Right atrium auricular region (tissue), 2 donors: ENCODE measurements at regions not wholly inside any gene's neighbourhood (a gene's known extent, or its start where the extent isn't known, plus 50 kb on each side); places are given as distances from the start of the nearest gene placed in this dataset.

Experiments
- DNase-seq: peaks from one replicate; pipeline ENCODE4 v3.0.0-alpha.2; 2019; ENCODE audit warnings: low spot score
- H3K27ac ChIP-seq, 2 donors: fragments of 200-600 bp; sonication (generic); 1 replicate in 1 of 2; 2 replicates in 1 of 2; pipeline ENCODE4 v1.5.1; 2016 to 2019
- H3K27me3 ChIP-seq, 2 donors: fragments of 200-600 bp; sonication (generic); one replicate each; pipeline versions ENCODE4 v1.5.1 to v1.6.0; 2017 to 2019
- H3K36me3 ChIP-seq: fragments of 200-600 bp; sonication (generic); one replicate; pipeline ENCODE4 v1.5.1; 2016
- H3K4me1 ChIP-seq, 2 donors: fragments of 200-600 bp; sonication (generic); one replicate each; pipeline versions ENCODE4 v1.5.1 to v1.6.0; 2017 to 2019
- H3K4me3 ChIP-seq, 2 donors: fragments of 200-600 bp; sonication (generic); 1 replicate in 1 of 2; 2 replicates in 1 of 2; pipeline ENCODE4 v1.5.1; 2017 to 2019; ENCODE audit warnings: mild to moderate bottlenecking in 1 of 2, moderate library complexity in 1 of 2
- H3K9me3 ChIP-seq, 2 donors: fragments of 200-600 bp; sonication (generic); one replicate each; pipeline ENCODE4 v1.5.1; 2019
- CTCF ChIP-seq, 2 donors: fragments of 200-600 bp; sonication (generic); IDR thresholded peaks; one replicate each; pipeline ENCODE4 v1.5.1; 2019; ENCODE audit warnings: antibody characterized with exemption in 2 of 2

GRCh38 chr9:109585796-109586195 is 87.7 kb upstream of the PTPN3 start:
- TF ChIP-seq CTCF (IDR thresholded peaks at IDR 0.05), result no peak
- DNase-seq, result no peak

GRCh38 chr9:109586993-109587392 is 88.9 kb upstream of the PTPN3 start:
- Histone ChIP-seq H3K4me1 (peaks cover 0 to 25% of the 10 kb centered on the region in 2 donors), H3K27me3 (no peaks in the 10 kb centered on the region), H3K27ac (no peak overlapping the region), H3K9me3 (peaks cover 0 to 6% of the 10 kb centered on the region in 2 donors), H3K36me3 (no peaks in the 10 kb centered on the region), H3K4me3 (no peak overlapping the region)
- TF ChIP-seq CTCF (IDR thresholded peaks at IDR 0.05), result no peak
- DNase-seq, result no peak

More at GRCh38 chr9:109585796-109586195, 87.7 kb upstream of the PTPN3 start:
- Histone ChIP-seq H3K9me3 (peaks cover 0 to 6% of the 10 kb centered on the region in 2 donors), H3K27me3 (no peaks in the 10 kb centered on the region), H3K4me1 (peaks cover 0 to 24% of the 10 kb centered on the region in 2 donors), H3K27ac (no peak overlapping the region), H3K4me3 (no peak overlapping the region), H3K36me3 (no peaks in the 10 kb centered on the region)

- H3K27me3 ChIP-seq, result no peaks in the 10 kb centered on the region
- DNase-seq, result no peak
- no peak for TF ChIP-seq CTCF (IDR thresholded peaks at IDR 0.05)
- no peak overlapping the region for H3K4me3 ChIP-seq
- H3K36me3 ChIP-seq, result no peaks in the 10 kb centered on the region
- peak overlapping the region; percentile 40 to 68 for H3K27ac ChIP-seq
- peaks cover 0 to 6% of the 10 kb centered on the region in 2 donors for H3K9me3 ChIP-seq
- H3K4me1 ChIP-seq, result peaks cover 0 to 25% of the 10 kb centered on the region in 2 donors
These were observed 90.3 kb upstream of the PTPN3 start for GRCh38 chr9:109588415-109588814.

- Histone ChIP-seq H3K4me1 (peaks cover 0 to 22% of the 10 kb centered on the region in 2 donors), H3K9me3 (peaks cover 0 to 6% of the 10 kb centered on the region in 2 donors), H3K27ac (peak overlapping the region in 1 of 2 donors; percentile 29), H3K4me3 (no peak overlapping the region), H3K36me3 (no peaks in the 10 kb centered on the region), H3K27me3 (no peaks in the 10 kb centered on the region)
- DNase-seq, result no peak
- TF ChIP-seq CTCF (IDR thresholded peaks at IDR 0.05), result no peak
These were observed 92.9 kb upstream of the PTPN3 start for GRCh38 chr9:109590966-109591365.

- Histone ChIP-seq H3K36me3 (no peaks in the 10 kb centered on the region), H3K4me3 (no peak overlapping the region), H3K27ac (no peak overlapping the region), H3K27me3 (no peaks in the 10 kb centered on the region), H3K9me3 (peaks cover 0 to 6% of the 10 kb centered on the region in 2 donors), H3K4me1 (peaks cover 0 to 19% of the 10 kb centered on the region in 2 donors)
- no peak for DNase-seq
- TF ChIP-seq CTCF (IDR thresholded peaks at IDR 0.05), result no peak
These were observed 93.6 kb upstream of the PTPN3 start for GRCh38 chr9:109591691-109592090.

- Histone ChIP-seq H3K9me3 (peaks cover 0 to 6% of the 10 kb centered on the region in 2 donors), H3K4me3 (no peak overlapping the region), H3K27ac (no peak overlapping the region), H3K4me1 (peaks cover 0 to 8% of the 10 kb centered on the region in 2 donors), H3K36me3 (no peaks in the 10 kb centered on the region), H3K27me3 (no peaks in the 10 kb centered on the region)
- DNase-seq, result no peak
- TF ChIP-seq CTCF (IDR thresholded peaks at IDR 0.05), result no peak
These were observed 95.5 kb upstream of the PTPN3 start for GRCh38 chr9:109593612-109594011.
